ENCODE measurements at regions not wholly inside any gene's neighbourhood (a gene's known extent, or its start where the extent isn't known, plus 50 kb on each side); places are given as distances from the start of the nearest gene placed in this dataset.

- DNase-seq (ENCODE audit: low read depth) = peak; percentile 10
Measured at GRCh38 chr5:44868541-44868940, 59.8 kb downstream of the MRPS30 start.

- DNase-seq (ENCODE audit: low read depth) = no peak
Measured at GRCh38 chr5:44869928-44870327, 61.2 kb downstream of the MRPS30 start.

- DNase-seq (ENCODE audit: low read depth) = no peak
Measured at GRCh38 chr5:44870430-44870829, 61.7 kb downstream of the MRPS30 start.

- DNase-seq (ENCODE audit: low read depth) = no peak
Measured at GRCh38 chr5:44871401-44871800, 62.7 kb downstream of the MRPS30 start.

GRCh38 chr5:44875661-44876605 lies 67.2 kb downstream of the MRPS30 start:
- DNase-seq (ENCODE audit: low read depth) = peak; percentile 65

GRCh38 chr5:44881266-44881665 lies 72.5 kb downstream of the MRPS30 start:
- no peak for DNase-seq (ENCODE audit: low read depth)

- no peak for DNase-seq (ENCODE audit: low read depth)
Measured at GRCh38 chr5:44884036-44884435, 75.3 kb downstream of the MRPS30 start.

GRCh38 chr5:44885903-44886302 lies 77.2 kb downstream of the MRPS30 start:
- DNase-seq (ENCODE audit: low read depth) = peak; percentile 18

GRCh38 chr5:44887722-44888121 lies 79.0 kb downstream of the MRPS30 start:
- DNase-seq (ENCODE audit: low read depth) = no peak

- no peak for DNase-seq (ENCODE audit: low read depth)
Measured at GRCh38 chr5:44888435-44888834, 79.7 kb downstream of the MRPS30 start.

GRCh38 chr5:44891116-44891515 lies 82.4 kb downstream of the MRPS30 start:
- no peak for DNase-seq (ENCODE audit: low read depth)

- DNase-seq (ENCODE audit: low read depth) = no peak
Measured at GRCh38 chr5:44900273-44900954, 91.7 kb downstream of the MRPS30 start.

GRCh38 chr5:44907396-44907795 lies 98.6 kb downstream of the MRPS30 start:
- DNase-seq (ENCODE audit: low read depth) = no peak

GRCh38 chr5:44909004-44909403 lies 100.3 kb downstream of the MRPS30 start:
- no peak for DNase-seq (ENCODE audit: low read depth)

GRCh38 chr5:44911501-44911900 lies 102.8 kb downstream of the MRPS30 start:
- DNase-seq (ENCODE audit: low read depth) = no peak

- DNase-seq (ENCODE audit: low read depth) = no peak
Measured at GRCh38 chr5:44914221-44914620, 105.5 kb downstream of the MRPS30 start.

- DNase-seq (ENCODE audit: low read depth) = no peak
Measured at GRCh38 chr5:44919560-44919959, 110.8 kb downstream of the MRPS30 start.

GRCh38 chr5:44927115-44927733 lies 118.5 kb downstream of the MRPS30 start:
- no peak for DNase-seq (ENCODE audit: low read depth)

GRCh38 chr5:44932922-44933585 lies 124.3 kb downstream of the MRPS30 start:
- DNase-seq (ENCODE audit: low read depth) = no peak

GRCh38 chr5:44933686-44934085 lies 124.9 kb downstream of the MRPS30 start:
- DNase-seq (ENCODE audit: low read depth) = no peak

GRCh38 chr5:44935262-44935661 lies 126.5 kb downstream of the MRPS30 start:
- no peak for DNase-seq (ENCODE audit: low read depth)

- DNase-seq (ENCODE audit: low read depth) = no peak
Measured at GRCh38 chr5:44935871-44936270, 127.1 kb downstream of the MRPS30 start.

All from iris pigment epithelial cell (primary cell).